SH-SY5Y (cell line): ENCODE measurements at regions not wholly inside any gene's neighbourhood (a gene's known extent, or its start where the extent isn't known, plus 50 kb on each side); places are given as distances from the start of the nearest gene placed in this dataset.

ENCODE experiments used
- GATA2 ChIP-seq: IDR thresholded peaks from 2 replicates; pipeline ENCODE4 v1.6.1; 2011; ENCODE audit warnings: mild to moderate bottlenecking, low read depth, low read length
- GATA3 ChIP-seq: IDR thresholded peaks from 2 replicates; pipeline ENCODE4 v1.6.1; 2011; ENCODE audit warnings: low read depth, mild to moderate bottlenecking, low read length, moderate library complexity

- TF ChIP-seq GATA2 (no peak), GATA3 (no peak)
These were observed 115.5 kb upstream of the CDC42BPA start for GRCh38 chr1:227433663-227434341.
